BJ (cell line): ENCODE measurements at regions not wholly inside any gene's neighbourhood (a gene's known extent, or its start where the extent isn't known, plus 50 kb on each side); places are given as distances from the start of the nearest gene placed in this dataset.

Experiments
- CTCF ChIA-PET: fragments of 350-600 bp; formaldehyde crosslinking; extraction: SDS; loops from one replicate; lab custom pipeline; 2021; ENCODE audit warnings: antibody characterized with exemption, inconsistent platforms; lab: Yijun Ruan, JAX
- POLR2A ChIA-PET: fragments of 300-600 bp; sonication (Branson Sonifier 250); formaldehyde crosslinking; extraction: SDS; loops from one replicate; lab custom pipeline; 2021; ENCODE audit warnings: antibody characterized with exemption; lab: Charles Lee
- DNase-seq: peaks from one replicate; pipeline ENCODE4 v3.0.0-alpha.2; 2011; ENCODE audit warnings: low read depth
- H3K27me3 ChIP-seq: 2 replicates; pipeline ENCODE4 v1.6.0; 2011; ENCODE audit warnings: low read length; ENCODE audit not compliant: control insufficient read depth, insufficient read depth
- H3K36me3 ChIP-seq: 2 replicates; pipeline ENCODE4 v1.5.1; 2011; ENCODE audit warnings: low read length; ENCODE audit not compliant: control insufficient read depth, insufficient read depth
- H3K4me3 ChIP-seq: 2 replicates; pipeline ENCODE4 v1.5.1; 2011; ENCODE audit warnings: low read depth, mild to moderate bottlenecking, control low read depth, low read length
- CTCF ChIP-seq: IDR thresholded peaks from 2 replicates; pipeline ENCODE4 v1.5.1; 2011; ENCODE audit warnings: low read depth, mild to moderate bottlenecking, control low read depth, inconsistent platforms, low read length, moderate library complexity; ENCODE audit not compliant: insufficient read depth

DNA sequence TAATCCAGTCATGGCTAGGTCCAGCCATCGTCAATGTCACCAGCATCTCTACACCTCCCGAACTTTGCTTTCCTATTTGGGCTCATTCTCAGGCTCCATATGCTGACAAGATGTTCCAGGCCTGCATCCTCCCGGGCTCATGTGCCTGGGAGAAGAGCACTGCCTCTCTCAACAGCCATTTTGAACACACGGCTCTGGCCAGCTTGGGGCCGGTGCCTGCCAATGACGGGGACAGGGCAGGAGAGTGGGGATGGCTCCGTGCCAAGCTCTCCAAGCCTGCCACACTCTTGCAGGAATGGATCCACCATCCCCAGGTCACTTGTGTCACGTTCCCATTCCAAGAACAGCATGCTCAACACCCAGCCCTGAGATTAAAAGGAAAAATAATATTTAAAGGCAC lies 61.4 kb upstream of the PAX7 start:
- ChIA-PET CTCF (interaction anchor here (4.7 kb wide), 1 partner anchor 12 kb away, joined by 14 read pairs; no protein-coding TSS in a partner anchor), POLR2A (no interaction called here)

DNA sequence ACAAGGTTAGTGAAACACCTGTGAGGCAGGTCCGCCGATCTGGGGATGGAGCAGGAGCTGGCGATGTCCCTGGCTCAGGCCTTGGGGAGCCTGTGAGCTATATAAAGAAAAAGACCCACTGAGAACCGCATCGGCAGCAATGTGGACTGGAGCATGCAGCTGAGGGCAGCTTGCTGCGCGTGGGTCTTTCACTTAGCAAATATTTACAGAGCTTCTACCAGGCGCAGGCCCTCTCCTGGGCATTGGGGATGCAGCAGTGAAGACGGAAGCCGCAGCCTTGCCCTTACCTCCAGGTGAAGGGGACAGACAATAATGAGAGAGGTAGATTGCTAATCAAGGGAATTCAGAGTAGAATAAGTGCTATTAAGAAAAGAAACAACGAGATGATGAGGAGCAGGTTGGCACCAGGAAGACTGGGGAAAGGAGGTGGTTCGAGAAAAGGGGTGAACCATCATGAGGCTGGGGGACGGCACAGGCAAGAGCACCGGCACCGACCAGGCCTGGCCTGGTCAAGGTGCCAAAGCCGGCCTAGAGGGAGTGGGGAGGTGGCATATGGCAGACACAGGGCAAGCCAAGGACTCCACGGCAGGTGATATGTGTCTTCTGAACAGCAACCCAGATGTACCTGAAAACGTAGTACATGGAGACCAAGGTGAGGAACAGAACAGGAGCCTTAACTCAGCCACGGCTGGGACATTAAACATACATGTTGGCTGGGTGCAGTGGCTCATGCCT lies 60.7 kb upstream of the PAX7 start:
- H3K4me3 ChIP-seq, result no peak overlapping the region
- ChIA-PET CTCF (interaction anchor here (1.6 to 4.7 kb wide), 2 partner anchors 11 to 254 kb away, joined by 4 to 14 read pairs; no protein-coding TSS in a partner anchor), POLR2A (no interaction called here)
- H3K36me3 ChIP-seq, result no peaks in the 10 kb centered on the region
- no peak for TF ChIP-seq CTCF
- no peak for DNase-seq
- no peaks in the 10 kb centered on the region for H3K27me3 ChIP-seq

More for the DNA sequence above, 61.4 kb upstream of the PAX7 start:
- no peak for DNase-seq
- Histone ChIP-seq H3K36me3 (no peaks in the 10 kb centered on the region), H3K27me3 (no peaks in the 10 kb centered on the region), H3K4me3 (no peak overlapping the region)
- no peak for TF ChIP-seq CTCF

DNA sequence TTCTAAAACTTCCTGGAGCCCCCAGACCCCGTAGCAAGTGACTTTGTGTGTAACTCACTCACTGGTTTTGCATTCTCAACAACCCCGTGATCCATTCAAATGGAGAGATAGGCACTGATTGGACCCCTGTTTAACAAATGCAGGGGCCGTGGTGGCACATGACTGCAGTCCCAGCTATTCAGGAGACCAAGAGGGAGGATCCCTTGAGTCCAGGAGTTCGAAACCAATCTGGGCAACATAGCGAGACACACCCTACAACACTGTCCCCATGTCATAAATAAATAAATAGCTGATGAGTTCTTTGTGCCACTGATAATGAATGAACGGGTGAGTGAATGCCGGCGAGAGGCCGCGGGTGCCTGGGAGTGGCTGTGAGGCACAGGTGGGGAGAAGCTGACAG lies 59.4 kb upstream of the PAX7 start:
- Histone ChIP-seq H3K4me3 (no peak overlapping the region), H3K36me3 (no peaks in the 10 kb centered on the region), H3K27me3 (no peaks in the 10 kb centered on the region)
- DNase-seq, result no peak
- no peak for TF ChIP-seq CTCF
- ChIA-PET POLR2A (no interaction called here), CTCF (interaction anchor here (1.6 to 4.7 kb wide), 2 partner anchors 10 to 253 kb away, joined by 4 to 14 read pairs; no protein-coding TSS in a partner anchor)

DNA sequence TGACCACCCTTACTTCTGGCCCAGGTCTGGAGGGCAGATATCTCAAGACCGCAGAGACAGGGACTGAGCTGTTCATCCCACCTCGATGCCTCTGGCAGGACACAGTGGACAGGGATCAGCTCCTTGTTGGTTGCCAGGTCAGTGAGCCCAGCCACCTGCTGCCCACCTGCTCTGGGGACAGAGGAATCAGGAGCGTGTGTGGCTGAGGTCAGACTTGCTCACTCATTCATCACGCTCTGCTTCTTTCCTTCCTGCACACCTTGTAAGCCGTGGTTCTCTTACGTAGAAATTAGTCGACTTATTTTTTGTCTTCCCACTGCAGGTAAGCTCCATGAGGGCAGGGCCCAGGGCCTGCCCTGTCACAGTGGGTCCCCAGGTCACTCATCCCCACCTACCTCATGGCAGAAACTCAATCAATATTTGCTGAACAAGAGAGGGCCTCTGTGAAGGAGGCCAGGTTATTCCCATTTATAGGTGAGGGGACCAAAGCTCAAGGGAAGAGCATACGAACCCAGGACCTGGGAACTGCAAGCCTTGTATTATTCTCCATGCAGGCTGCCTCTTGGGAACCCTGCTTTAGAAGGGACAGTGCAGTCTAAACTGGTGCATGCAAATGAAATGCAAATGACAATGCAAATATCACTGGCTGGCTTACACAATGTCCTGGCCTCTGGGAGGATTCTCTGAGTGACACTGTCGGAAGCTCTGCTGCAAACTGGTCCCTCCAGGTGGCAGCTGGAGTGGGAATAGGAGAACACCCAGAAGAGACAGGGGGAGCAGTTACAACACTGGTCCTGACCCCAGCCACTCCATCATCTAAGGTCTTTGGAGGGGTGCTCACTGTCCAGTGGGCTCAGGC lies 58.4 kb upstream of the PAX7 start:
- H3K27me3 ChIP-seq, result no peaks in the 10 kb centered on the region
- POLR2A ChIA-PET, result no interaction called here
- CTCF ChIA-PET, result interaction anchor here (4.7 kb wide), 1 partner anchor 9 kb away, joined by 14 read pairs; no protein-coding TSS in a partner anchor

More for the DNA sequence above, 58.4 kb upstream of the PAX7 start:
- no peak for DNase-seq
- H3K36me3 ChIP-seq, result no peaks in the 10 kb centered on the region
- H3K4me3 ChIP-seq, result no peak overlapping the region
- no peak for TF ChIP-seq CTCF
